H1 (cell line): ENCODE measurements at regions not wholly inside any gene's neighbourhood (a gene's known extent, or its start where the extent isn't known, plus 50 kb on each side); places are given as distances from the start of the nearest gene placed in this dataset.

Experiments used
- BACH1 ChIP-seq: IDR thresholded peaks from 2 replicates; pipeline ENCODE4 v1.6.1; 2012; ENCODE audit warnings: low read length, improper control_type of control experiment
- BRCA1 ChIP-seq: IDR thresholded peaks from 2 replicates; pipeline ENCODE4 v1.6.1; 2012; ENCODE audit warnings: low read depth, low read length, improper control_type of control experiment
- POLR2A ChIP-seq, 2 experiments: IDR thresholded peaks; 1 replicate in 1 of 2; 2 replicates in 1 of 2; pipeline ENCODE4 v1.6.1; 2011; ENCODE audit warnings: low read depth in 2 of 2, low read length in 2 of 2, mild to moderate bottlenecking in 2 of 2; ENCODE audit errors: control extremely low read depth in 1 of 2
- RXRA ChIP-seq: IDR thresholded peaks from 2 replicates; pipeline ENCODE4 v1.6.1; 2011; ENCODE audit warnings: low read depth, mild to moderate bottlenecking, low read length, moderate library complexity; ENCODE audit not compliant: insufficient read depth
- SP1 ChIP-seq: IDR thresholded peaks from 2 replicates; pipeline ENCODE4 v1.6.1; 2011; ENCODE audit warnings: low read depth, low read length
- TAF1 ChIP-seq: IDR thresholded peaks from 2 replicates; pipeline ENCODE4 v1.6.1; 2011; ENCODE audit warnings: mild to moderate bottlenecking, low read depth, low read length
- TBP ChIP-seq: IDR thresholded peaks from 2 replicates; pipeline ENCODE4 v1.6.1; 2011; ENCODE audit warnings: low read depth, low read length, improper control_type of control experiment
- ZNF274 ChIP-seq: IDR thresholded peaks from 2 replicates; pipeline ENCODE4 v1.7.0; 2012; ENCODE audit warnings: low read length, borderline replicate concordance; ENCODE audit errors: extremely low read depth
- TF ChIP-seq, protein P1 (sequence below), 3 experiments: IDR thresholded peaks; 1 replicate in 2 of 3; 2 replicates in 1 of 3; pipeline versions ENCODE4 v1.5.1 to v1.6.1; 2011; ENCODE audit warnings: low read length in 3 of 3, mild to moderate bottlenecking in 3 of 3, inconsistent platforms in 2 of 3, low read depth in 1 of 3, moderate library complexity in 1 of 3; ENCODE audit not compliant: insufficient read depth in 1 of 3; ENCODE audit errors: control extremely low read depth in 1 of 3

- TF ChIP-seq, protein P1, sequence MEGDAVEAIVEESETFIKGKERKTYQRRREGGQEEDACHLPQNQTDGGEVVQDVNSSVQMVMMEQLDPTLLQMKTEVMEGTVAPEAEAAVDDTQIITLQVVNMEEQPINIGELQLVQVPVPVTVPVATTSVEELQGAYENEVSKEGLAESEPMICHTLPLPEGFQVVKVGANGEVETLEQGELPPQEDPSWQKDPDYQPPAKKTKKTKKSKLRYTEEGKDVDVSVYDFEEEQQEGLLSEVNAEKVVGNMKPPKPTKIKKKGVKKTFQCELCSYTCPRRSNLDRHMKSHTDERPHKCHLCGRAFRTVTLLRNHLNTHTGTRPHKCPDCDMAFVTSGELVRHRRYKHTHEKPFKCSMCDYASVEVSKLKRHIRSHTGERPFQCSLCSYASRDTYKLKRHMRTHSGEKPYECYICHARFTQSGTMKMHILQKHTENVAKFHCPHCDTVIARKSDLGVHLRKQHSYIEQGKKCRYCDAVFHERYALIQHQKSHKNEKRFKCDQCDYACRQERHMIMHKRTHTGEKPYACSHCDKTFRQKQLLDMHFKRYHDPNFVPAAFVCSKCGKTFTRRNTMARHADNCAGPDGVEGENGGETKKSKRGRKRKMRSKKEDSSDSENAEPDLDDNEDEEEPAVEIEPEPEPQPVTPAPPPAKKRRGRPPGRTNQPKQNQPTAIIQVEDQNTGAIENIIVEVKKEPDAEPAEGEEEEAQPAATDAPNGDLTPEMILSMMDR (IDR thresholded peaks at IDR 0.05; ENCODE audit: control extremely low read depth in 1 of 3, insufficient read depth in 1 of 3, low read depth in 1 of 3, low read length in 3 of 3), result no peak
- TF ChIP-seq POLR2A (IDR thresholded peaks at IDR 0.05; ENCODE audit: control extremely low read depth in 1 of 2, low read depth in 2 of 2, low read length in 2 of 2) (no peak), BRCA1 (no peak), TAF1 (no peak), SP1 (no peak), TBP (no peak), ZNF274 (no peak), BACH1 (no peak), RXRA (no peak)
Measured at GRCh38 chr18:78803104-78803503, 176.5 kb upstream of the SALL3 start.
